Lung (tissue), 11 donors: ENCODE measurements at regions not wholly inside any gene's neighbourhood (a gene's known extent, or its start where the extent isn't known, plus 50 kb on each side); places are given as distances from the start of the nearest gene placed in this dataset.

Experiments
- ATAC-seq: fragments of 200-7000 bp; cut with Tn5 transposase; one replicate; pipeline ENCODE4 v1.9.1; 2020; ENCODE audit warnings: moderate number of reproducible peaks; ENCODE audit not compliant: insufficient read depth, low FRiP score
- DNase-seq, 3 donors: peaks; one replicate each; pipeline ENCODE4 v3.0.0-alpha.2; 2013 to 2017
- H3K27ac ChIP-seq, 2 donors: one replicate each; pipeline ENCODE4 v1.5.1; 2013; ENCODE audit warnings: mild to moderate bottlenecking in 2 of 2, moderate library complexity in 2 of 2, control low read depth in 1 of 2, inconsistent platforms in 1 of 2, low read depth in 1 of 2, low read length in 1 of 2
- H3K27me3 ChIP-seq, 3 donors: one replicate each; pipeline ENCODE4 v1.5.1; 2013; ENCODE audit warnings: low read length in 2 of 3; ENCODE audit not compliant: control insufficient read depth in 3 of 3, insufficient read depth in 3 of 3
- H3K36me3 ChIP-seq, 4 donors: one replicate each; pipeline ENCODE4 v1.5.1; 2013; ENCODE audit warnings: low read length in 4 of 4, mild to moderate bottlenecking in 1 of 4, moderate library complexity in 1 of 4; ENCODE audit not compliant: control insufficient read depth in 4 of 4, insufficient read depth in 4 of 4
- H3K4me1 ChIP-seq, 5 donors: one replicate each; pipeline ENCODE4 v1.5.1; 2013; ENCODE audit warnings: low read length in 5 of 5, mild to moderate bottlenecking in 2 of 5, moderate library complexity in 1 of 5; ENCODE audit not compliant: control insufficient read depth in 5 of 5, insufficient read depth in 5 of 5
- H3K4me3 ChIP-seq: one replicate; pipeline ENCODE4 v1.5.1; 2013; ENCODE audit warnings: mild to moderate bottlenecking, control low read depth, moderate library complexity
- H3K9ac ChIP-seq, 2 donors: one replicate each; pipeline ENCODE4 v1.5.1; 2013; ENCODE audit warnings: low read length in 2 of 2, control low read depth in 1 of 2; ENCODE audit not compliant: insufficient read depth in 1 of 2
- H3K9me3 ChIP-seq, 4 donors: one replicate each; pipeline ENCODE4 v1.5.1; 2013; ENCODE audit warnings: low read length in 3 of 4, mild to moderate bottlenecking in 1 of 4, moderate library complexity in 1 of 4; ENCODE audit not compliant: control insufficient read depth in 4 of 4, insufficient read depth in 3 of 4
- CTCF ChIP-seq: IDR thresholded peaks from 2 replicates; pipeline ENCODE4 v1.5.1; 2012; ENCODE audit warnings: mild to moderate bottlenecking; ENCODE audit errors: control extremely low read depth, extremely low read depth
- WGBS, 2 donors: extraction: QIAGEN DNeasy Blood & Tissue Kit; methylation state at CpG; one replicate each; pipeline ENCODE4 v1.1.7; 2013; 5-methylcytosine and 5-hydroxymethylcytosine counted together
- donor health status: control.
- donor health status: control.
- donor health status: Bipolar disorder and iron deficiency.
- donor health status: healthy.
- donor health status: DM: yes; HTN: yes; CAD: no.

- Histone ChIP-seq H3K9ac (no peak overlapping the region), H3K27me3 (peaks cover 0 to 5% (median 0%) of the 10 kb centered on the region in 3 donors), H3K36me3 (no peaks in the 10 kb centered on the region), H3K4me3 (no peak overlapping the region), H3K9me3 (peaks cover 0 to 17% (median 0%) of the 10 kb centered on the region in 4 donors), H3K27ac (no peak overlapping the region), H3K4me1 (no peaks in the 10 kb centered on the region)
- no peak for TF ChIP-seq CTCF
- ATAC-seq, result no peak
- no peak for DNase-seq
- WGBS, 2 donors, result 47 to 52% methylated on average over 2 of the region's 2 CpGs
Observed at GRCh38 chr11:134477486-134477885, 65.4 kb upstream of the B3GAT1 start.

GRCh38 chr11:134476435-134477021, 64.5 kb upstream of the B3GAT1 start:
- peaks cover 0 to 17% (median 0%) of the 10 kb centered on the region in 4 donors for H3K9me3 ChIP-seq
- H3K9ac ChIP-seq, result no peak overlapping the region
- ATAC-seq (no peak), DNase-seq (peak; percentile 51 to 57 (median 52))
- 12 to 14% methylated on average over 11 of the region's 11 CpGs for WGBS, 2 donors
- TF ChIP-seq CTCF, result no peak
- H3K4me3 ChIP-seq, result no peak overlapping the region
- no peaks in the 10 kb centered on the region for H3K4me1 ChIP-seq
- peaks cover 0 to 5% (median 3%) of the 10 kb centered on the region in 3 donors for H3K27me3 ChIP-seq
- no peak overlapping the region for H3K27ac ChIP-seq
- H3K36me3 ChIP-seq, result no peaks in the 10 kb centered on the region

GRCh38 chr11:134475951-134476350, 63.9 kb upstream of the B3GAT1 start:
- Histone ChIP-seq H3K9me3 (peaks cover 0 to 15% (median 0%) of the 10 kb centered on the region in 4 donors), H3K4me3 (no peak overlapping the region), H3K27me3 (peaks cover 0 to 7% (median 7%) of the 10 kb centered on the region in 3 donors), H3K27ac (no peak overlapping the region), H3K4me1 (no peaks in the 10 kb centered on the region), H3K36me3 (no peaks in the 10 kb centered on the region), H3K9ac (no peak overlapping the region)
- no peak for TF ChIP-seq CTCF
- WGBS, 2 donors, result 69 to 84% methylated on average over 7 of the region's 7 CpGs
- no peak for DNase-seq
- ATAC-seq, result no peak

- Histone ChIP-seq H3K36me3 (no peaks in the 10 kb centered on the region), H3K27me3 (peaks cover 0 to 10% (median 8%) of the 10 kb centered on the region in 3 donors), H3K9ac (no peak overlapping the region), H3K4me1 (no peaks in the 10 kb centered on the region), H3K27ac (no peak overlapping the region), H3K4me3 (no peak overlapping the region), H3K9me3 (peaks cover 0 to 15% (median 0%) of the 10 kb centered on the region in 4 donors)
- TF ChIP-seq CTCF, result no peak
- WGBS, 2 donors, result 79 to 82% methylated on average over 9 of the region's 9 CpGs
- DNase-seq (no peak), ATAC-seq (no peak)
Observed at GRCh38 chr11:134474942-134475341, 62.9 kb upstream of the B3GAT1 start.
